T-cell (primary cell): ENCODE measurements at regions not wholly inside any gene's neighbourhood (a gene's known extent, or its start where the extent isn't known, plus 50 kb on each side); places are given as distances from the start of the nearest gene placed in this dataset.

Experiments used
- ATAC-seq, 4 experiments: fragments of 200-7000 bp in 3 of 4; fragments of 150-1000 bp in 1 of 4; cut with Tn5 transposase; replicated peaks in 1 of 4; 1 replicate in 3 of 4; 2 replicates in 1 of 4; pipeline ENCODE4 v1.10.0; 2021; ENCODE audit warnings: moderate library complexity in 3 of 4, mild to moderate bottlenecking in 2 of 4, moderate number of reproducible peaks in 1 of 4
- CTCF ChIA-PET, 2 donors: fragments of 300-600 bp; sonication (Branson Sonifier 250); formaldehyde crosslinking; loops; one replicate each; lab custom pipeline; 2022; ENCODE audit warnings: antibody characterized with exemption in 2 of 2; lab: Charles Lee
- POLR2A ChIA-PET, 2 donors: fragments of 300-600 bp; sonication (Branson Sonifier 250); formaldehyde crosslinking; loops; one replicate each; lab custom pipeline; 2022; ENCODE audit warnings: antibody characterized with exemption in 2 of 2; lab: Charles Lee
- DNase-seq, 35 experiments: peaks; one replicate each; pipeline versions ENCODE4 v3.0.0 to v3.0.0-alpha.2; 2013 to 2023
- H3K27ac ChIP-seq: one replicate; pipeline ENCODE4 v1.5.1; 2013; ENCODE audit warnings: low read length
- H3K27me3 ChIP-seq, 2 experiments: replicated peaks in 1 of 2; 1 replicate in 1 of 2; 2 replicates in 1 of 2; pipeline versions ENCODE4 v1.6.1 to v1.7.0; 2013; ENCODE audit warnings: low read length in 1 of 2, mixed read lengths in 1 of 2; ENCODE audit not compliant: control insufficient read depth in 2 of 2, insufficient read depth in 2 of 2; ENCODE audit errors: extremely low read depth in 1 of 2
- H3K36me3 ChIP-seq, 2 donors: 1 replicate in 1 of 2; 2 replicates in 1 of 2; pipeline versions ENCODE4 v1.6.1 to v1.7.0; 2013; ENCODE audit warnings: low read length in 1 of 2; ENCODE audit not compliant: control insufficient read depth in 2 of 2, insufficient read depth in 1 of 2; ENCODE audit errors: extremely low read depth in 1 of 2
- H3K4me1 ChIP-seq, 2 experiments: 1 replicate in 1 of 2; 2 replicates in 1 of 2; pipeline versions ENCODE4 v1.6.1 to v1.7.0; 2013; ENCODE audit warnings: low read length in 2 of 2, mixed read lengths in 1 of 2; ENCODE audit not compliant: insufficient read depth in 2 of 2, control insufficient read depth in 1 of 2; ENCODE audit errors: extremely low read depth in 1 of 2
- H3K4me3 ChIP-seq, 2 donors: 1 replicate in 1 of 2; 2 replicates in 1 of 2; pipeline versions ENCODE4 v1.5.1 to v1.7.0; 2013; ENCODE audit warnings: mild to moderate bottlenecking in 2 of 2, low read length in 1 of 2, moderate library complexity in 1 of 2; ENCODE audit not compliant: control insufficient read depth in 1 of 2; ENCODE audit errors: extremely low read depth in 1 of 2
- H3K9me3 ChIP-seq: 2 replicates; pipeline ENCODE4 v1.7.0; 2013
- H3K27ac Mint-ChIP-seq, 2 donors: one replicate each; pipeline ENCODE4 v1.8.0; 2020 to 2021; ENCODE audit warnings: mild to moderate bottlenecking in 2 of 2, mixed read lengths in 2 of 2
- H3K27me3 Mint-ChIP-seq, 2 donors: one replicate each; pipeline ENCODE4 v1.8.0; 2021 to 2022; ENCODE audit warnings: mixed read lengths in 2 of 2
- H3K36me3 Mint-ChIP-seq: one replicate; pipeline ENCODE4 v1.8.0; 2021; ENCODE audit warnings: mixed read lengths
- H3K4me1 Mint-ChIP-seq, 3 donors: one replicate each; pipeline ENCODE4 v1.8.0; 2020 to 2022; ENCODE audit warnings: mixed read lengths in 3 of 3, mild to moderate bottlenecking in 1 of 3
- H3K4me3 Mint-ChIP-seq, 3 donors: one replicate each; pipeline ENCODE4 v1.8.0; 2020 to 2022; ENCODE audit warnings: mild to moderate bottlenecking in 3 of 3, mixed read lengths in 3 of 3, moderate library complexity in 3 of 3
- H3K9me3 Mint-ChIP-seq, 3 donors: one replicate each; pipeline ENCODE4 v1.8.0; 2020 to 2022; ENCODE audit warnings: mixed read lengths in 3 of 3
- WGBS: methylation state at CpG from one replicate; pipeline ENCODE4 v1.1.5; 2013; ENCODE audit warnings: missing lambda C conversion rate; ENCODE audit not compliant: insufficient coverage; 5-methylcytosine and 5-hydroxymethylcytosine counted together

DNA sequence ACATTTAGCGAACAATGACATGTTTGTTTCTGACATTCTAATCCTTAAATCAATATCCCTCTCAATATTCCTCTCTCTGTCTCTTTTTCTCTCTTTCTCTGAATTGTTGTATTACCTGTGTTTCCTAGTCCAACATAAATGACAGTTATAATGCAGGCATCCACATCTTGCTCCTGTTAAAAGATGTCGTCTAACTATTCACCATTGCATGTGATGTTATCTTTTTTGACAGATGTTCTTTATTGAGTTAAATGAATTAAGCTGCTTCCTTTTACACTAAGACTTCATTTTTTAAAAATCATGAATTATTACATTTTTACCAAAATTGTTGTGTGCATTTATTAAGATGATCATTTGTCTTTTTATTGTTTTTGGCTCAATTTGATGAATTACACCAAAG, 527.5 kb downstream of the PRR16 start:
- ATAC-seq (no peak), DNase-seq (no peak)
- peaks cover 2 to 12% (median 8%) of the 10 kb centered on the region in 3 donors for H3K9me3 Mint-ChIP-seq
- H3K36me3 Mint-ChIP-seq = no peaks in the 10 kb centered on the region
- Histone ChIP-seq H3K4me3 (no peak overlapping the region), H3K27ac (no peak overlapping the region), H3K9me3 (no peaks in the 10 kb centered on the region), H3K4me1 (no peaks in the 10 kb centered on the region), H3K36me3 (no peaks in the 10 kb centered on the region), H3K27me3 (no peaks in the 10 kb centered on the region)
- H3K27me3 Mint-ChIP-seq = no peaks in the 10 kb centered on the region
- ChIA-PET CTCF (no interaction called here), POLR2A (no interaction called here)
- H3K4me3 Mint-ChIP-seq = no peak overlapping the region
- no CpG with 5 or more reads among the region's 2 CpGs for WGBS
- H3K4me1 Mint-ChIP-seq = no peaks in the 10 kb centered on the region
- H3K27ac Mint-ChIP-seq = no peak overlapping the region

DNA sequence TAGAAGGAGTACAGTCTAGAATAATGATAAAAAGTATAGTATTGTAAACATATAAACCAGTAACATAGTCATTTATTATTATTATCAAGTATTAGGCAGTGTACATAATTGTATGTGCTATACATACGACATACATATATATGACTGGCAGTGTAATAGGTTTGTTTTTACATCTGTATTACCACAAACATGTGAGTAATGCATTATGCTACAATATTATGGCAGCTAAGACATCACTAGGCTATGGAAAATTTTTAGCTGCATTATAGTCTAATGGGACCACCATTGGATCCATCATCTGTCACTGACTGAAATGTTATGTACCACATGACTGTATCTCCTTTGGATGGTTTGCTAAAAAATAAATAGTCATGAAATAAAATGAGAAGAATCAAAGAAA, 530.0 kb downstream of the PRR16 start:
- Histone ChIP-seq H3K27ac (no peak overlapping the region), H3K27me3 (no peaks in the 10 kb centered on the region), H3K9me3 (no peaks in the 10 kb centered on the region), H3K4me1 (no peaks in the 10 kb centered on the region), H3K4me3 (no peak overlapping the region), H3K36me3 (no peaks in the 10 kb centered on the region)
- ChIA-PET CTCF (no interaction called here), POLR2A (no interaction called here)
- Mint-ChIP-seq H3K4me3 (no peak overlapping the region), H3K27me3 (no peaks in the 10 kb centered on the region), H3K4me1 (no peaks in the 10 kb centered on the region), H3K27ac (no peak overlapping the region), H3K36me3 (no peaks in the 10 kb centered on the region), H3K9me3 (peaks cover 2 to 12% (median 8%) of the 10 kb centered on the region in 3 donors)
- DNase-seq (no peak), ATAC-seq (no peak)
- WGBS = no CpG with 5 or more reads among the region's 1 CpG

DNA sequence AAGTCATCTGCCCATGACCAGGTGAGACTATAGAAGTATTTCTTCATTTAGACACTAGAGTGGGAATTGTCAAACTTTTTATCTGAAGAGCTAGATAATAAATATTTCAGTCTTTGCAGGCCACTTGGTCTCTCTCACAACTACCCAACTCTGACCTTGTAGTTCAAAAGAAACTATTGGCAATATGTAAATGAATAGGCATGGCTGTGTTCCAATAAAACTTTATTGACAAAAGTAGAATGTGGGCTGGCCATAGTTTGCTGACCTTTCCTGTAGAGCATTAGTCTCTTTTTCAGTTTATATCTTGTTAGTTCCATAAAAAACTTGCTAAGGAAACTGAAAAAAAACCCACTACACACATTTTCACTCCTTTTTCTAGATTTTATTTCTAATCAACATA, 535.5 kb downstream of the PRR16 start:
- H3K4me1 ChIP-seq = no peaks in the 10 kb centered on the region
- H3K9me3 ChIP-seq = no peaks in the 10 kb centered on the region
- no peak for ATAC-seq
- CTCF ChIA-PET = no interaction called here
- Mint-ChIP-seq H3K9me3 (peaks cover 5 to 11% (median 10%) of the 10 kb centered on the region in 3 donors), H3K36me3 (no peaks in the 10 kb centered on the region), H3K27me3 (no peaks in the 10 kb centered on the region), H3K4me3 (no peak overlapping the region), H3K27ac (no peak overlapping the region), H3K4me1 (no peaks in the 10 kb centered on the region)
- no peak overlapping the region for H3K4me3 ChIP-seq
- no peaks in the 10 kb centered on the region for H3K36me3 ChIP-seq
- H3K27ac ChIP-seq = no peak overlapping the region
- POLR2A ChIA-PET = no interaction called here
- DNase-seq = no peak
- H3K27me3 ChIP-seq = no peaks in the 10 kb centered on the region

DNA sequence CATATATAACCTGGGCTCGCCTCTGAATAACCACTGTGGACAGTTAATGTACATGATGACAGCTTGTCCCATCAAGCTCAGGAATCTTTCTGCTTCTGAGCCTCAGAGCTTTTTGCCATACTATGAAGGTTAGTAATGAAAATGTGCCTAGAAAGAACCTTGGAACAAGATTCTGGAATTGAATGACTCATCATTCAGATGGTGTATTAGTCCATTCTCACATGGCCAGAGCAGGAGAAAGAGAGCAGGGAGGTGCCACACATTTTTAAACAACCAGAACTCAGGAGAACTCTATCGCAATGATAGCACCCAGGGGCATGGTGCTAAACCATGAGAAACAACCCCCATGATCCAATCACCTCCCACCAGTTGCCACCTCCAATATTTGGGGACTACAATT, 542.1 kb downstream of the PRR16 start:
- no peaks in the 10 kb centered on the region for H3K27me3 Mint-ChIP-seq
- H3K4me3 Mint-ChIP-seq = no peak overlapping the region
- DNase-seq = no peak
- no peaks in the 10 kb centered on the region for H3K9me3 ChIP-seq
- H3K36me3 Mint-ChIP-seq = no peaks in the 10 kb centered on the region
- 60% methylated on average over 1 of the region's 2 CpGs for WGBS
- H3K27ac ChIP-seq = no peak overlapping the region
- H3K27me3 ChIP-seq = no peaks in the 10 kb centered on the region
- no peak for ATAC-seq
- no peaks in the 10 kb centered on the region for H3K4me1 ChIP-seq
- ChIA-PET CTCF (no interaction called here), POLR2A (no interaction called here)
- H3K27ac Mint-ChIP-seq = no peak overlapping the region
- no peaks in the 10 kb centered on the region for H3K36me3 ChIP-seq
- H3K9me3 Mint-ChIP-seq = peaks cover 1 to 4% (median 3%) of the 10 kb centered on the region in 3 donors
- H3K4me1 Mint-ChIP-seq = no peaks in the 10 kb centered on the region
- no peak overlapping the region for H3K4me3 ChIP-seq

DNA sequence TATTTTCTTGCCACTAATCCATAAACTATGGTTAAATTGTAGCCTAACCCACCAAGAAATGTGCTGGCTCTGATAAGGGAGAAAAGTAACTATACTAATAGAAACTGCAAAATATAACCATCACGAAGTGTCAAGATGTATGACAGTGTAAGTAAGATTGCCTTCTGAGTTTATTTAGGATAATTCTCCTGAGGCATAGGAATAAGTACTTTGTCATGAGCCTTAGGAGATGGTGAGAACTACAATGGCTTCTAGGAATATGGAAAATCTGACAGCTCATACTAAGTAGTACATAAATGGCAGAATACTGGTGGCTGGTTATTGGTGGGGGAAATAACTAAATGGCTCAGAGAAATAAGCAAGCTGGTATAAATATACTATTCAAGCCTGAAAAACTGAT, 543.9 kb downstream of the PRR16 start:
- H3K4me3 ChIP-seq = no peak overlapping the region
- Mint-ChIP-seq H3K4me3 (no peak overlapping the region), H3K27ac (no peak overlapping the region), H3K36me3 (no peaks in the 10 kb centered on the region), H3K9me3 (peaks cover 2 to 6% (median 3%) of the 10 kb centered on the region in 3 donors), H3K27me3 (no peaks in the 10 kb centered on the region), H3K4me1 (no peaks in the 10 kb centered on the region)
- no CpG with 5 or more reads among the region's 1 CpG for WGBS
- DNase-seq = no peak
- H3K9me3 ChIP-seq = no peaks in the 10 kb centered on the region
- ChIA-PET CTCF (no interaction called here), POLR2A (no interaction called here)
- no peak for ATAC-seq
- no peaks in the 10 kb centered on the region for H3K36me3 ChIP-seq
- no peaks in the 10 kb centered on the region for H3K27me3 ChIP-seq
- no peak overlapping the region for H3K27ac ChIP-seq
- H3K4me1 ChIP-seq = no peaks in the 10 kb centered on the region

DNA sequence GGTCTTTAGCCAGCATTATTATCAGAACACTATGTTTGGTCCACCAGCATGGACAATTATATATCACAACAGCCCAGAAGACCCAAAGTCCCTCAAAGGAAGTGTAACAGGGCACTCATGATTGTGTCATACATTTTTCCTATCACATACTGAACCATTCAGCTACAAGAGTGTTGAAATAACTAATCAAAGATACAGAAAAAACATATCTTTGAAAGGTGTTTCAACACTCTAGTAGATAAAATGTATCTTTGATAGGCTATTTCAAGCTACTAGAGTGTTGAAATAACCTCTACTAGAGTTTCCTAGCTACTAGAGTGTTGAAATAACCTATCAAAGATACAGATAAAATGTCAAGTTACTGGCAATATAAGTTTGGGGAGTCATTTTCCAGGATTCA, 545.0 kb downstream of the PRR16 start:
- DNase-seq (no peak), ATAC-seq (no peak)
- Mint-ChIP-seq H3K4me1 (no peaks in the 10 kb centered on the region), H3K9me3 (peaks cover under 1 to 6% (median 2%) of the 10 kb centered on the region in 3 donors), H3K4me3 (no peak overlapping the region), H3K27ac (no peak overlapping the region), H3K27me3 (no peaks in the 10 kb centered on the region), H3K36me3 (no peaks in the 10 kb centered on the region)
- Histone ChIP-seq H3K9me3 (no peaks in the 10 kb centered on the region), H3K27me3 (no peaks in the 10 kb centered on the region), H3K4me1 (no peaks in the 10 kb centered on the region), H3K4me3 (no peak overlapping the region), H3K36me3 (no peaks in the 10 kb centered on the region), H3K27ac (no peak overlapping the region)
- POLR2A ChIA-PET = no interaction called here
- CTCF ChIA-PET = no interaction called here

DNA sequence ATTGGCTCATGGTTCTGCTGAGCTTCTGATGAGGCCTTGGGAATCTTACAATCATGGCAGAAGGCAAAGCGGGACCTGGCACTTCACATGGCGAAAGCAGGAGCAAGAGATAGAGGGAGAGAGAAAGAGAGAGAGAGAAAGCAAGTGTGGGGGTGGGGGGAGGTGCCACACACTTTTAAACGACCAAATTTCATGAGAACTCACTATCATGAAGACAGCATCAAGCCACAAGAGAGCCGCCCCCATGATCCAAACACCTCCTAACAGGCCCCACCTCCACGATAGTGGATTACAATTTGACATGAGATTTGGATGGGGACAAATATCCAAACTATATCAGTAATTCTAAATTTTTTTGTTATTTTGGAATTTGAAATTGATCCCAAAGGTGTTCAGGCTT, 553.9 kb downstream of the PRR16 start:
- H3K9me3 ChIP-seq = no peaks in the 10 kb centered on the region
- no peak overlapping the region for H3K27ac Mint-ChIP-seq
- POLR2A ChIA-PET = no interaction called here
- 100% methylated on average over 1 of the region's 5 CpGs for WGBS
- no peak overlapping the region for H3K4me3 ChIP-seq
- CTCF ChIA-PET = no interaction called here
- no peaks in the 10 kb centered on the region for H3K4me1 ChIP-seq
- no peak for DNase-seq
- H3K27me3 ChIP-seq = no peaks in the 10 kb centered on the region
- H3K4me1 Mint-ChIP-seq = no peaks in the 10 kb centered on the region
- H3K9me3 Mint-ChIP-seq = peaks cover 3 to 14% (median 6%) of the 10 kb centered on the region in 3 donors
- no peaks in the 10 kb centered on the region for H3K27me3 Mint-ChIP-seq
- no peaks in the 10 kb centered on the region for H3K36me3 Mint-ChIP-seq
- H3K27ac ChIP-seq = no peak overlapping the region
- H3K36me3 ChIP-seq = no peaks in the 10 kb centered on the region
- no peak overlapping the region for H3K4me3 Mint-ChIP-seq
- no peak for ATAC-seq
